GM15510 (cell line): ENCODE measurements at regions not wholly inside any gene's neighbourhood (a gene's known extent, or its start where the extent isn't known, plus 50 kb on each side); places are given as distances from the start of the nearest gene placed in this dataset.

Source experiments
- POLR2A ChIP-seq: IDR thresholded peaks from 3 replicates; pipeline ENCODE4 v1.6.1; 2011; ENCODE audit warnings: borderline replicate concordance; ENCODE audit not compliant: insufficient read length; ENCODE audit errors: extremely low read depth

DNA sequence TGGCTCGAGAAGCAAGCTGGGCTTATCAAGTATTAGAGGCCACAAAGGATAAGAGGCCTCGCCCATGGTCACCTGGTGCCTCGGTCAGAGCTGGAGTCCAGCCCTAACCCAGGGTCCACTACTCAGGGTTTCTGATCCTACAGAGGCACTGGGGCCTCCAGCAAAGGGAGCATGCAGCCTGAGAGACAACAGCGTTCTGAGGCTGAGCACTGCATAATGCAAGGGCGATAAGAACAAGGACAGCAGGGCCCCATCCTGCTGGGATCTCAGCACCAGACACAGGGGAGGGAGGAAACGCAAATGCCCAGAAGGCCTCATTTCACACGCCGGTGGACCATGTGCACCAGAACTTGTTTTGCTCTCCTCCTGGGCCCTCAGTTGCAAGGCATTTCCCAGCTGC is 63.0 kb downstream of the C5orf15 start:
- no peak for TF ChIP-seq POLR2A

DNA sequence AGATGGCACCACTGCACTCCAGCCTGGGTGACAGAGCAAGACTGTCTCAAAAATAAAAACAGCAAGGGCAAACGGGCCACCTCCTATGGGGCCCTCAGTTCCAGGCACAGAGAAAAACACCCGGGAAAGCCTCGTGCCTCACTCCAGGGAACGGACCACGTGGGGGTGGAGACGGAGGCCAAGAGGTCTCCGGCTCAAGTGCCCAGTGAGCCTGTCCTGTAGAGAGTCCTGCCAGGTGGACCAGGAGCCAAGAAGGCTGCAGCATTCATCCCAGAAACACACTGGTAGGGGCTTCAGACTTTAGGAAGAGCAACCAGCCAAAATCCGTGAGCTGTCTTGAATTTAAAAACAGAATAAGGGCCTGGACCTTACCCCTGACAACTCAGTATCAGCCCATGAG is 63.8 kb downstream of the C5orf15 start:
- no peak for TF ChIP-seq POLR2A

DNA sequence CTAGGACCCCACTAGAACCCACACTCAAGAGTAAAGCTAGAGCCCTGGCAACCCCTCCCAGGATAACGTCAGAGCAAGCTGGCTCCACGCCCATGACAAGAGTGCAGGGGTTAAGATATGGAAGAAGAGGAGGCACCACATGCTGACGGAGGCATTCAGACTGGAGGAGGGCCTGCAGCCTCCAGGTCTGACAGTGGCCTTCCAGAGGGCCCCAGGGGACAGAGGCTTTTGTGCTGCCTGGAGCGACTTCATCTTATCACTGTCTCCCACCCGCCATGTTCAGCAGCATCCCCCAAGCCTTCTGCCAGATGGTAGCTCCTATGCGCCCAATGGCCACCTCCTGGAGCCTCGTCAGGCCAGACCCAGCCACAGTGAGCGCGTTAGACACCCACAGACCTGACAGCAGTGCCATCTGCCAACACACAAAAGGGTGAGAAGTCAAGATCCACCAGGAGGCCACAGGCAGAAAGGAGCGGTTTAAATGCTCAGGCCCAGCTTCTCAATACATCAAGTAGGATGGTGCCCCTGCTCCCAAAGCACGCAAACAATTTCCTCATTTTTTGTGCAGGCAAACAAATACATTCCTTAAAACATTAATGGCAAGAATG is 65.8 kb downstream of the C5orf15 start:
- TF ChIP-seq POLR2A = no peak

DNA sequence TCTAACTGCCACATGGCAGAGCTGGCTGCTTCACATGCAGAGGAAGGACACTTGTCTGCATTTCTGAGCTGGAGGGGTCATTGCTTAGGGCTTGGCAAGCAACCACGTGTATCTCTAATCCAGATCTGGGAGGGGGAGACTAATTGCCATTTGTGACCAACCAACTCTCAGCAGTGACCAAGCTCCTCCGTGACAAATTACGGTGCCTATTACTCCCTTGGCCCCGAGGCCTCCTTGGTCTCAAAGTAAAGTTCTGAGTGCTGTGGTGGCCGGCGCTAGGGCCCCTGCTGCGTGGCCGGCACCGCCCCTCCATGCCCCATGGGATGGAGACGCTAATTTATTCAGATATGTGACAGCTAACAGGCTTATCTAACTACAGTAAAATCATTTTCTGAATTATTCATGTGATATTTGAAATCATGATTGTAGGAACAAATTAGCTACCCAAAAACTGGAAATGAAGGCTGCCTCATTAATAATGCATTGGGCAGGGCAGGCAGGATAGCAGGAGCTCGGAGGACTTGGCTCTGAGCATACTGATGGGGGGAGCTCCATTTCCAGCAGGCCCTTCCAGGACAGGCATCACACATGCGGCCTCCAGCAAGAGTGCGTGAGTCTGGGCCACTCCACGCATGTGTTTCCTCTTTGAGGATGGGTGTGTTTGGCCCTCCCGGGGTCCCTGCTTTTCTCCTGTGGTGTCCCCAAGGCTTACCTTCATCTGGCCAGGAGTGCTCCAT is 67.7 kb downstream of the C5orf15 start:
- TF ChIP-seq POLR2A = no peak

DNA sequence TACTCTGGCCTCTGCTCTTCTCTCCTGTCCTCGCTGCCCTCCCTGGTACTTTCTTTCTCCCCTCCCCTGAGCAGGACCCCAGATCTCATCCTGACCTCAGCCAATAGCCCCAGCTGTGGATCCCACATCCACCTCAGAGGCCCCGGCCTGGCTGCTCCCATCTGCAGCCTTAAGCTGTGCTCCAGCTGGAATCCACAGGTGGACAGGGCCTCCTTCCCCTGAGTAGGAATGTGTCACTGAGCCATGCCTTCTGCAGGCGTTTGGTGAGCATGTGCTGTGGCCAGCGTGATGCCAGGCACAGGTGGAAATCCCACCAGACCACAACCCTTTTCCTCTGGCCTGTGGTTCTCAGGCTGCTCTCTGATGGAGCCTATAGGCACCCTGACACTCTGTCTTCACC is 68.9 kb downstream of the C5orf15 start:
- no peak for TF ChIP-seq POLR2A

DNA sequence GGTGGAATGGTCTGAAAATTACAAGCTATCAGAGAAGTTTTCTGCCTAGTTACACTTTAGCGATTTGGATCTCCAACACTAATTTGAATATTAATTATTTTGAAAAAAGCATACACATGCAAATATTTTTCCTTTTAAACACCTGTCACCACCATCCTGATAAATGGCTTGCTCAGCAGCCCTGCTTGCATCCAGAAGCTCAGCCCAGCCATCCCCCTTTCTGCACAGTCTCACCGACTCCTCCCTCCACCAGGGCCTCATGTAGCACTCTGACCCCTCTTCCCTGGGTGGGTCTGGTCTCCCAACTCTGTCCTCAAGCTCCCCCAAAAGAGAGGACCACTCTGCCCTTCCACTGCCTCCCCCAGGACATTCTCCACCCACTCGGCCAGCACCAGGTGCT is 70.0 kb downstream of the C5orf15 start:
- no peak for TF ChIP-seq POLR2A

DNA sequence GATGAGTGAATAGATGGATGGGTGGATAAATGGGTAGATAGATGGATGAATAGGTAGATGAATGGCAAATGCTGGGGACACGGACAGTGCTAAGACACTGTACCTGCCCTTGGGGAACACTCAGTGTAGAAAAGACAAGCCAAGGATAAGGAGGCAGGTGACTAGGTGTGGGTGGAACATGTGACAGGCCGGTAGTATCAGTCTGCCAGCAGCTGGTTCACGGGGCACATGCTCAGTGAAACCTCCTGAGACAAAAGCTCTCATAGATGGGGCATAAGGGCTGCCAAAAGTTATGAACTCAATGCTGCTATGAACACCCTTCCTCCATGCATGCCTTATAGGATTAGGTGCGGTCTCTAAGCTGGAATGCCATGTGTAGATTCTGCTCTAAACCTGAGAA is 71.0 kb downstream of the C5orf15 start:
- no peak for TF ChIP-seq POLR2A

DNA sequence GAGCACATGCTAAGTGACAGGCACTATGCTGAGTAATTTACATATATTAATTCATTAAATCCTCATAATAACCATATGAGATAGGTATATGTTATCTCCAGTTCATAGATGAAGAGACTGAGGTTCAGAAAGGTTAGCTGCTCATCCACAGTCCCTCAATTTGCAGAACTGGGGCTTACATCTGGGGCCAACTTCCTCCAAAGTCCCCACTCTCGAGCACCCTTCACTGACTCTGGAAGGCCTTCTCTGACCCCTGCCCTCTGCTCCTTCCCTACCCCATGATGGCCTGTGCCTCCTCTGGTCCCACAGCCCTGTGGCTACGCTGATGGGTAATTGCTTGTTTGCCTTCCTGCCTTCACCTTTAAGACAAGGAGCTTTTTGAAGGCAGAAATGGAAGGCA is 71.6 kb downstream of the C5orf15 start:
- TF ChIP-seq POLR2A = no peak

DNA sequence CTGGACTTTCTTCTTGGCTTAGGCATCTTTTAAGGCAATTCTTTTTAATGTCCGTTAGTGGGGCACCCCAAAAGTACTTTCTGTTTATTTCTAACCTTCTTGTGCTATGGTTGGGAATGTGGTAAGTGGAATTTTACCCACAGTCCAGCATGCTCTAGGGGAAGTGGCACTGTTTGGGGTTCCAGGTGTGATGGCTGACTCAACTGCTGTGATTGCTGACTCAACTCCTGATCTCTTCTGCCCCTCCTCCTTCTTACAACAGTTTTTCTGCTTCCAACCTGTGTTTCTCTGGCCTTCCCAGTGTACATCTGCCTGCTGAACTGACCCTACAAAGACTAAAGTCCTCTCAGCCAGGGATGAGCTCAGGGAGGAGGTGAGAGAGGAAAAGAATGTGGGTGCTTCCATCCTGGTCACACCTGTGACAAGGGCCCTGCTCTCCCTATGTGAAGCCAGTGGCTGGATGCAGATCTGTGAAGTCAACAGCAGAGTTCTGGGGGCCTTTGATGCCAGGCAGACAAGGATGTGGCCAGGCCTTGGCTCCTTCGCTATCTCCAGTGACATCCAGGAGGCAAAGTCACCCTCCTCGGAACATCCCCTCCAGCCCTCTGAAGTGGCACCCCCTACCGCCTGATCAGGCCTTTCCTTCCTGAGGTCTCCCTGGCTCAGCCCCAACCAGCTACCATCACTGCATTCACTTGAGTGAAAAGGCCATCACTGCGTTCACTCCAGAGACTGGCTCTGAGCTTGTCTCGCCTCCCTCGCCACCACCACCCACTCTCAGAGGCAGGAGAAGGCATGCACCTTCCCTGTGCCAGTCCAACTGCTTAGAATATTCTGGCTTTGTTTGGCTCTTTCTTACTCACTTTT is 72.2 kb downstream of the C5orf15 start:
- no peak for TF ChIP-seq POLR2A

DNA sequence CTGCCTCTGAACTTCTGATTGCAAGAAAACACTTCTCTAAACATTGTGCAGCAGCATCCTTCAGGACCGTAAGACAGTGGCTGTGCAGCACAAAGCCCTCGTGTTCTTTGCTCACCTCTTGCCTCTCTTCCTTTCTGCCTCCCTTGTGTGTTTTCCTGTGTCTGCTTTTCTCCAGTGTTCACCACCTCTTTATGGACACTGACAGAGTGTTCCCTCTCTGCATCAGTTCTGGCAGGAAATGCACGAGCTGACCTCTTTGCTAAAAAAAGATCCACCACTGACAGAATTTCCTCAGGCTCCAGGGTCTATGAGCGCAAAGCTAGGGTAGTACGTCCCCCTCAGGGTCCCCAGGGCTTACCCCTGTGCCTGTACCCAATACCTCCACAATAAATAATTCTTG is 74.3 kb downstream of the C5orf15 start:
- no peak for TF ChIP-seq POLR2A

DNA sequence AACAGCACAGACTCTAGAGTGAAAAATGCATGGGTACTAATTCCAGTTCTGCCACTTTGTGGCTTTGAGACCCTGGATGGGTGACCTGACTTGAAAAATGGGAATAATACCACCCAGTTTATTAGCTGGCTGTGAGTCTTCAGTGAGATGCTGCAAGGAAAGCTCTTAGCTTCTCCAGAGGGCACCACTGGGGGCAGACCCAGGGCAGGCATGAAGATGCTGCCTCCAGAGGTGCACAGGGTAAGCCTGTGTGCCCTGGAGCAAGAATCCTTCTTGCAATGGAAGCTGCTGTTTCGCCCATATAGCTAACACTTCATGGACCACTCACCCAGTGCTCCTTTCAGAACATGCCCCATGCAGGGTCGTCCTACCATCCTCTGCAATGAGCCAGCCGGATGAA is 75.7 kb downstream of the C5orf15 start:
- no peak for TF ChIP-seq POLR2A

DNA sequence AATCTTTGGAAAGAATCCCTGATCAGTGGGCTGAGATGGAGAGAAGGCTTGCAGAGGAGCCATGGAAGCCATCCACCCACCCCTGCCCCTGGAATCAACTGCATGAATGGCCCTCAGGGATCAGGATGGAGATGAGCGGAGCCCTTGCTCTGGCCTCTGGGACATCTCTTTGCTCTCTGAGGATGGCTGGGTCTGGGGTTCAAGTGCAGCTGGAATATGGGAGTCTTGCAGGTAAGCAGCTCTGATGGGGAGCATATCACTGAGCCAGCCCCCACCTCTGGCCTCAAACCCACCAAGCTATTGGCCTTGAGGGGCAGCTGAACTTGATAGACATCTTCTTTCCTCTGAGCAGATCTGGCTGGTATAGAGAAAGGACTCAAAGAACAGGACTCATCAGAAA is 76.1 kb downstream of the C5orf15 start:
- TF ChIP-seq POLR2A = no peak

DNA sequence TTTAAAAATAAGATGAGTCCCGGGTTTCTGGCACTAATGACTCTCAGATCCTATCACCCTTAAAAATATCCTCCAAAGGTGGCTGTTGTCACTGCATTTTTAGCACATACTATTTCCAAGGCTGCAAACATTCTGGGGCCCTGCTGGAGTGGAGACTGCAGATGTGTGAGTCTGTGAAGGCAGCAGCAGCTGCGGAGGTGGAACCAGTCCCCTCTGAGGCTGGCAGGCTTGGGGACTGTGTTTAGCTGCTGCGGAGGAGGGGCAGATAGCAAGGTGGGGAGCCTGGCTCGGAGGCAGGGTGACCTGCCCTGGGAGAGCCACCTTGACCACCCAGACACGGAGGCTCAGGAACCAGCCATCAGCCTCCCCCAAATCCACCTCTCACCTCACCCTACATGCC is 77.0 kb downstream of the C5orf15 start:
- no peak for TF ChIP-seq POLR2A

DNA sequence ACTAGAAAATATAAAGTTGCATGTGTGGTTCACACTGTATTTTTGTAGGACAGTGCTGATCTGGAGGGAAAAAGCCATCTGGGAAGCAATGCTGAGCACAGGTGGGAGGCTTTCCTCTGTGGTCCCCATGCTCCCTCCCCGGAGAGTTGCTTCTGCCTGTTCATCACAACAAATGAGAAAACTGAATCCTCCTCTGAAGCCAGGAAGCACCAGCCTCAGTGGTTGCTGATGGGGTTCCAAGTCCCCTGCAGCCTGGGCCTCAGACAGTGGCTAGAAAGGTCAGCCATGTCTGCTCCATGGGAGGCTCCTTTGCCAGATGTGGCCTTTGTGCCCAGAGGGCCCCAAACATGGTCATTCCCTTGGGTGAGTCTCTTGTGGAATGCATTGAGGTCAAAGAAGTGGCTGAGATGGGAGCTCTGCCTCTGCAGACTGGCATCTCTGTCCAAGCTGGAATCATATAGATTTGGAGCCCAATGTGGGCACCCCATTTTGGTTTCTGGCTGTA is 77.6 kb downstream of the C5orf15 start:
- no peak for TF ChIP-seq POLR2A

DNA sequence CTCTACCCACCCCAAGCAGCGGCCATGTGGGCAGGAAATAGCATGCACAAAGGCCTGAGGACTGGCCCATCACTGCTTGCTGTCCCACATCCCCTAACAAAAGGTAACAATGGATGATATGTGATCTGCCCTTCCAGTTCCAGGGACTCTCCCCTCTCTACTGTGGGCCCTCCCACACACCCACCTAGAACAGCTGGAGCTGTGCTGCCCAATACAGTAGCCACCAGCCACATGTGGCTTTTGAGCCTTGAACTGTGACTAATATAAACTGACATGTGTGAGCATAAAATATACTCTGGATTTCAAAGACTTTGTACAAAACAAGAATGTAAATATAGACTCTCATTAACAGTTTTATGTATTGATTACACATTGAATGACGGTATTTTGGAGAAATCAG is 78.1 kb downstream of the C5orf15 start:
- no peak for TF ChIP-seq POLR2A
